ENCODE measurements at regions not wholly inside any gene's neighbourhood (a gene's known extent, or its start where the extent isn't known, plus 50 kb on each side); places are given as distances from the start of the nearest gene placed in this dataset.
"Not testable (repeated sequence)": the region's sequence is repeated elsewhere in the genome, so short reads cannot be mapped to it uniquely, and the experiment has no call there.

DNA sequence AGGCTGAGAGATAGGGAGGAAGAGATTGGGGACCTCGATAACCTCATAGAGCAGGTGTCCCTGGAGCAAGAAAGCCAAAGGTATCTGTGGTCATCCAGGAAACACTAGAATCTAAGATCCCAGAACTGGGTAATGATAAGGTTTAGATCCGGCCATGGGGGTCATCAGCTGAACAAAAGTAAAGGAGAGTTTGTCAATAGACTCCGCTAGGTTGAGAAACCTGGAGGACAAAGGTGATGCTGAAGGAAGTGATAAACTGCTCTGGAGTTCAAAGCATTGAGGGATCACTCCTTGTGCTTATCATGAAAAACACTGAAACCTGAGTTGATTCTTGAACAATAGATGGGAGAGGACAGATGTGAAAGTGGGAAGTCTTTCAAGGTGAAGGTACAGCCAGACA is 59.5 kb upstream of the SLC2A1 start:
- no peak overlapping the region for H3K4me3 ChIP-seq (ENCODE audit: low read depth, low read length)
- TF ChIP-seq CTCF (IDR thresholded peaks at IDR 0.05; ENCODE audit: borderline replicate concordance, insufficient read depth, low read depth, low read length): no peak

DNA sequence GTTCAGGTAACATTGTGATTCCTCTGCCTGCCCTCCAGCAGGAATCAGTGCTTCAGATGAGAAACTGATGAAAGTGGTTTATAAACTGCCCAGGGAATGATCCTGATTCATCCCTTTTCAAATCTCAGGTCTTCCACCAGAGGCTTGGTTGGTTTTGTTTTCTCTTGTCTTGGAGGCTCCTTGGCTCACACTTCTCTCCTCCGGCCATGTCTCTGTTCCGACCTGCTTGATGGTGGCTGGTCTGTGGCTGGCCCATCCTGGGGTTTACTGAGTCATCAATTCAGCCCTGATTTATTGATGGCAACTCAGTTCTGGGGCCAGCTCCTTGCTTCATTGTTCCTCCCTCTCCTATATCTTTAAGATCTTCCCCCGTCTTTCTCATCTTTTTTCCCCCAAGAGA is 56.6 kb upstream of the SLC2A1 start:
- no peak overlapping the region for H3K4me3 ChIP-seq (ENCODE audit: low read depth, low read length)
- no peak for TF ChIP-seq CTCF (IDR thresholded peaks at IDR 0.05; ENCODE audit: borderline replicate concordance, insufficient read depth, low read depth, low read length)

DNA sequence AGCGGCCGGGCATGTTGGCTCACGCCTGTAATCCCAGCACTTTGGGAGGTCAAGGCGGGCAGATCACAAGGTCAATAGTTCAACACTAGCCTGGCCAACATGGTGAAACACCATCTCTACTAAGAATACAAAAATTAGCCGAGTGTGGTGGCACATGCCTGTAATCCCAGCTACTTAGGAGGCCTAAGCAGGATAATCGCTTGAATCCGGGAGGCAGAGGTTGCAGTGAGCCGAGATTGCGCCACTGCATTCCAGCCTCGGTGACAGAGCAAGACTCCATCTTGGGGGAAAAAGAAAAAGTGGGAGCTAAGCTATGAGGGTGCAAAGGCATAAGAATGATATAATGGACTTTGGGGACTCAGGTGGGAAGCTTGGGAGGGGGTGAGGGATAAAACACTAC is 55.9 kb upstream of the SLC2A1 start:
- H3K4me3 ChIP-seq (ENCODE audit: low read depth, low read length): not testable (repeated sequence)

GRCh38 chr1:43011020-43011419 is 52.4 kb upstream of the SLC2A1 start:
- no peak for TF ChIP-seq CTCF (IDR thresholded peaks at IDR 0.05; ENCODE audit: borderline replicate concordance, insufficient read depth, low read depth, low read length)
- H3K4me3 ChIP-seq (ENCODE audit: low read depth, low read length): no peak overlapping the region

DNA sequence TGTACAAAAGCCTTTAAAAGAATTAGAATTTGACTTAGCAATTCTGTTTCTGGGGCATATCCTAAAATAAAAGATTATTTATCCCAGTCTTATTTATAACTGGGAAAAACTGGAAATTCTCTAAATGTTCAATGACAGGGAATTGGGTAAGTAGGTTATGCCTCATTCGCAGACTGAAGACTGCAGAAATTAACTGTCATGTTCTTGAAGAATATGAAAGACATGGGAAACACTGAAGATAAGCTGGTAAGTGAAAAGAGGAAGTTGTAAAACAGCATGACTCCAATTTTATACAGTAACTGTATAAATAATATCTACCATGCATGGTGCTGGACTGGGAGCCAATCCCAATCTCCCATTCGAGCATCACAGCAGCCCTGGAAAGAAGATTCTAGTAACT is 50.6 kb upstream of the SLC2A1 start:
- no peak for TF ChIP-seq CTCF (IDR thresholded peaks at IDR 0.05; ENCODE audit: borderline replicate concordance, insufficient read depth, low read depth, low read length)

GRCh38 chr1:43008115-43009060 is 49.7 kb upstream of the SLC2A1 start:
- TF ChIP-seq CTCF (IDR thresholded peaks at IDR 0.05; ENCODE audit: borderline replicate concordance, insufficient read depth, low read depth, low read length): no peak
- H3K4me3 ChIP-seq (ENCODE audit: low read depth, low read length): no peak overlapping the region

More for the DNA sequence above, 50.6 kb upstream of the SLC2A1 start:
- H3K4me3 ChIP-seq (ENCODE audit: low read depth, low read length): no peak overlapping the region
